ENCODE measurements at regions not wholly inside any gene's neighbourhood (a gene's known extent, or its start where the extent isn't known, plus 50 kb on each side); places are given as distances from the start of the nearest gene placed in this dataset.

DNA sequence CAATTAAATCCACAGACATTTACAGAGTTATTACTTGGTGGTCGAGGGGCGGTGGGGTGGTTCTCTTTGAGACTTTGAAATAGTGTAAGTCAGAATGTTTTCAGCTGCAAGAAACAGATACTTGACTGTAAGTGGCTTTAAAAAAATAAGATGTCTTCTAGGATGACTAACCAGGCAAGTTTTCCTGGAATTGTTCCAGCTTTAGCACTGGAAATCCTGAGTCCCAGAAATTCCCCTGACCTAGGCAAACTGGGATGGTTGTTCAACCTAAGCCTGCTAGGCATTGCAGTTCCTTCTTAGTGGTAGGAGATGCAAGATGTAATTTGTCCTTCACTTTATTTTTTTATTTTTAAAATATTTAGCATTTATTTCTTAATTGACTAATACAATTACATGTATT, 169.5 kb upstream of the POC5 start (continued):
- TF ChIP-seq, protein P1, sequence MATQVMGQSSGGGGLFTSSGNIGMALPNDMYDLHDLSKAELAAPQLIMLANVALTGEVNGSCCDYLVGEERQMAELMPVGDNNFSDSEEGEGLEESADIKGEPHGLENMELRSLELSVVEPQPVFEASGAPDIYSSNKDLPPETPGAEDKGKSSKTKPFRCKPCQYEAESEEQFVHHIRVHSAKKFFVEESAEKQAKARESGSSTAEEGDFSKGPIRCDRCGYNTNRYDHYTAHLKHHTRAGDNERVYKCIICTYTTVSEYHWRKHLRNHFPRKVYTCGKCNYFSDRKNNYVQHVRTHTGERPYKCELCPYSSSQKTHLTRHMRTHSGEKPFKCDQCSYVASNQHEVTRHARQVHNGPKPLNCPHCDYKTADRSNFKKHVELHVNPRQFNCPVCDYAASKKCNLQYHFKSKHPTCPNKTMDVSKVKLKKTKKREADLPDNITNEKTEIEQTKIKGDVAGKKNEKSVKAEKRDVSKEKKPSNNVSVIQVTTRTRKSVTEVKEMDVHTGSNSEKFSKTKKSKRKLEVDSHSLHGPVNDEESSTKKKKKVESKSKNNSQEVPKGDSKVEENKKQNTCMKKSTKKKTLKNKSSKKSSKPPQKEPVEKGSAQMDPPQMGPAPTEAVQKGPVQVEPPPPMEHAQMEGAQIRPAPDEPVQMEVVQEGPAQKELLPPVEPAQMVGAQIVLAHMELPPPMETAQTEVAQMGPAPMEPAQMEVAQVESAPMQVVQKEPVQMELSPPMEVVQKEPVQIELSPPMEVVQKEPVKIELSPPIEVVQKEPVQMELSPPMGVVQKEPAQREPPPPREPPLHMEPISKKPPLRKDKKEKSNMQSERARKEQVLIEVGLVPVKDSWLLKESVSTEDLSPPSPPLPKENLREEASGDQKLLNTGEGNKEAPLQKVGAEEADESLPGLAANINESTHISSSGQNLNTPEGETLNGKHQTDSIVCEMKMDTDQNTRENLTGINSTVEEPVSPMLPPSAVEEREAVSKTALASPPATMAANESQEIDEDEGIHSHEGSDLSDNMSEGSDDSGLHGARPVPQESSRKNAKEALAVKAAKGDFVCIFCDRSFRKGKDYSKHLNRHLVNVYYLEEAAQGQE (IDR thresholded peaks at IDR 0.05; ENCODE audit: unreplicated experiment): no peak
- TF ChIP-seq JUNB (IDR thresholded peaks at IDR 0.05; ENCODE audit: unreplicated experiment) (no peak), CREB1 (CRISPR knock-in tag; IDR thresholded peaks at IDR 0.05; ENCODE audit: low read depth) (no peak)
- TF ChIP-seq, protein P2, sequence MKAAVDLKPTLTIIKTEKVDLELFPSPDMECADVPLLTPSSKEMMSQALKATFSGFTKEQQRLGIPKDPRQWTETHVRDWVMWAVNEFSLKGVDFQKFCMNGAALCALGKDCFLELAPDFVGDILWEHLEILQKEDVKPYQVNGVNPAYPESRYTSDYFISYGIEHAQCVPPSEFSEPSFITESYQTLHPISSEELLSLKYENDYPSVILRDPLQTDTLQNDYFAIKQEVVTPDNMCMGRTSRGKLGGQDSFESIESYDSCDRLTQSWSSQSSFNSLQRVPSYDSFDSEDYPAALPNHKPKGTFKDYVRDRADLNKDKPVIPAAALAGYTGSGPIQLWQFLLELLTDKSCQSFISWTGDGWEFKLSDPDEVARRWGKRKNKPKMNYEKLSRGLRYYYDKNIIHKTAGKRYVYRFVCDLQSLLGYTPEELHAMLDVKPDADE (IDR thresholded peaks at IDR 0.05): no peak

DNA sequence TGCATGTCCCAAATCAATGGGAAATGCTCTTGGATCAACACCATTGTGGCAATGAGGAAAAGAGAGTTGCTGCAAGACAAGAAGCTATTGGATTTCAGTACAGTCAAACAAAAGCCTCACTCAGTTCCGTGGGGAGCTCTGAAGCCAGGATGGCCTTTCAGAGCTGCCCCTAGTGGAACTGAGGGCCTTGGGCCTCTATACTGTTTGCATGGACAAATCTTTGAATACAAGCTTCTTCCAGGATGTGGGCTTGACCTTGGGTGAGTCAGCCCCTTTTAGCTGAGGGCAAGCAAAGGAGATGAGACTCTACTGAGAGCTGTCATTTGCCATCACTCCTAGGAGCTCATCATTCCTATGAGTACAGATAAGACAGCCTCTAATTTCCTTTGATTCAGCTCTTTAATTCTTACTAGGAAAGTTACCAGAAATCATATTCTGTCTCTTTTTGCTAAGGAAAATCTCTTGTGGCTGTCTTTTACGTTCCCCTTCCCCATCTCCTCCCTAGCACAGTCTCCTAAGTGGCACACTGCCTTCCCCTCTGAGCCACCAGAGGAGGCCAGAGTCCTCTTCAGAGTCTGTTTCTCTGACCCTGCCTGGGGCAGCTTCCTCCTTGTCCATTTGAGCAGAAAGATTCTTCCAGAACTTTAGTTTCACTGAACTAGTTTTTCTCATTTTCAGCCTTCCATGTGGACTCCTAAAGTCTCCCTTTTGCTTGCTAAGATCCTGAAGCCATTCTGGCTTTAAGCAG, 168.8 kb upstream of the POC5 start:
- no peaks in the 10 kb centered on the region for H3K79me2 ChIP-seq (replicated peaks; ENCODE audit: insufficient read depth)
- no peaks in the 10 kb centered on the region for H3F3A ChIP-seq (replicated peaks; ENCODE audit: low read depth)
- ATAC-seq (peak; percentile 96), DNase-seq (ENCODE audit: low spot score) (peak; percentile 52)
- peak overlapping the region; percentile 98 for H2AFZ ChIP-seq
- no peak overlapping the region for H3K4me3 ChIP-seq
- H4K20me1 ChIP-seq (replicated peaks; ENCODE audit: insufficient read depth): no peaks in the 10 kb centered on the region
- no peaks in the 10 kb centered on the region for H3K9me3 Mint-ChIP-seq
- no peaks in the 10 kb centered on the region for H3K36me3 Mint-ChIP-seq (ENCODE audit: low read depth)
- no peaks in the 10 kb centered on the region; the same call in 1 of the 2 replicates for H3K9me2 ChIP-seq (ENCODE audit: insufficient read depth)
- H3K4me3 Mint-ChIP-seq: no peak overlapping the region
- no peaks in the 10 kb centered on the region for H3K27me3 Mint-ChIP-seq (ENCODE audit: insufficient read depth, low read depth, poor library complexity)
- H3K4me1 ChIP-seq (ENCODE audit: insufficient read depth): no peaks in the 10 kb centered on the region
- no peaks in the 10 kb centered on the region for H3K36me3 ChIP-seq (ENCODE audit: insufficient read depth)
- TF ChIP-seq, protein P3, sequence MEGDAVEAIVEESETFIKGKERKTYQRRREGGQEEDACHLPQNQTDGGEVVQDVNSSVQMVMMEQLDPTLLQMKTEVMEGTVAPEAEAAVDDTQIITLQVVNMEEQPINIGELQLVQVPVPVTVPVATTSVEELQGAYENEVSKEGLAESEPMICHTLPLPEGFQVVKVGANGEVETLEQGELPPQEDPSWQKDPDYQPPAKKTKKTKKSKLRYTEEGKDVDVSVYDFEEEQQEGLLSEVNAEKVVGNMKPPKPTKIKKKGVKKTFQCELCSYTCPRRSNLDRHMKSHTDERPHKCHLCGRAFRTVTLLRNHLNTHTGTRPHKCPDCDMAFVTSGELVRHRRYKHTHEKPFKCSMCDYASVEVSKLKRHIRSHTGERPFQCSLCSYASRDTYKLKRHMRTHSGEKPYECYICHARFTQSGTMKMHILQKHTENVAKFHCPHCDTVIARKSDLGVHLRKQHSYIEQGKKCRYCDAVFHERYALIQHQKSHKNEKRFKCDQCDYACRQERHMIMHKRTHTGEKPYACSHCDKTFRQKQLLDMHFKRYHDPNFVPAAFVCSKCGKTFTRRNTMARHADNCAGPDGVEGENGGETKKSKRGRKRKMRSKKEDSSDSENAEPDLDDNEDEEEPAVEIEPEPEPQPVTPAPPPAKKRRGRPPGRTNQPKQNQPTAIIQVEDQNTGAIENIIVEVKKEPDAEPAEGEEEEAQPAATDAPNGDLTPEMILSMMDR (conservative IDR thresholded peaks at IDR 0.05; ENCODE audit: low read depth in 2 of 2): peak; percentile 56 to 76
- TF ChIP-seq CREB1 (CRISPR knock-in tag; IDR thresholded peaks at IDR 0.05; ENCODE audit: low read depth): no peak
- TF ChIP-seq, protein P1 (IDR thresholded peaks at IDR 0.05; ENCODE audit: unreplicated experiment): no peak
- no peaks in the 10 kb centered on the region for H3K4me1 Mint-ChIP-seq
- H3K27ac ChIP-seq (ENCODE audit: low read depth): no peak overlapping the region
- H3K27ac Mint-ChIP-seq: no peak overlapping the region
- H3K27me3 ChIP-seq (ENCODE audit: insufficient read depth): no peaks in the 10 kb centered on the region
- no peak overlapping the region for H3K4me2 ChIP-seq
